Trophoblast cell (in vitro differentiated cells and primary cell): ENCODE measurements at regions not wholly inside any gene's neighbourhood (a gene's known extent, or its start where the extent isn't known, plus 50 kb on each side); places are given as distances from the start of the nearest gene placed in this dataset.

ENCODE experiments used
- DNase-seq, 2 donors: peaks; one replicate each; pipeline ENCODE4 v3.0.0-alpha.2; 2016
- H2AFZ ChIP-seq: 2 replicates; pipeline ENCODE4 v1.6.1; 2013; ENCODE audit warnings: low read length, moderate library complexity, mild to moderate bottlenecking; ENCODE audit not compliant: insufficient read depth, poor library complexity
- H2AK5ac ChIP-seq: 2 replicates; pipeline ENCODE4 v1.6.1; 2013; ENCODE audit warnings: mild to moderate bottlenecking, low read length
- H2BK120ac ChIP-seq: 2 replicates; pipeline ENCODE4 v1.6.1; 2013; ENCODE audit warnings: low read length, mild to moderate bottlenecking, moderate library complexity; ENCODE audit not compliant: insufficient read depth, poor library complexity
- H2BK12ac ChIP-seq: 2 replicates; pipeline ENCODE4 v1.6.1; 2013; ENCODE audit warnings: mild to moderate bottlenecking, low read length, moderate library complexity
- H2BK5ac ChIP-seq: 2 replicates; pipeline ENCODE4 v1.6.1; 2013; ENCODE audit warnings: low read length, low read depth, moderate library complexity, mild to moderate bottlenecking; ENCODE audit not compliant: poor library complexity
- H3K14ac ChIP-seq: 2 replicates; pipeline ENCODE4 v1.6.1; 2013; ENCODE audit warnings: mild to moderate bottlenecking, low read length
- H3K18ac ChIP-seq: 2 replicates; pipeline ENCODE4 v1.6.1; 2013; ENCODE audit warnings: mild to moderate bottlenecking, low read length
- H3K23ac ChIP-seq: 2 replicates; pipeline ENCODE4 v1.6.1; 2013; ENCODE audit warnings: low read length
- H3K27ac ChIP-seq: 2 replicates; pipeline ENCODE4 v1.5.1; 2013; ENCODE audit warnings: low read depth, mild to moderate bottlenecking, inconsistent platforms, low read length, moderate library complexity
- H3K27me3 ChIP-seq: 2 replicates; pipeline ENCODE4 v1.6.1; 2013; ENCODE audit warnings: inconsistent platforms, mild to moderate bottlenecking, low read length, moderate library complexity; ENCODE audit not compliant: insufficient read depth
- H3K36me3 ChIP-seq, 2 experiments: 1 replicate in 1 of 2; 2 replicates in 1 of 2; pipeline ENCODE4 v1.6.1; 2013; ENCODE audit warnings: low read length in 2 of 2, mild to moderate bottlenecking in 2 of 2, moderate library complexity in 1 of 2; ENCODE audit not compliant: insufficient read depth in 2 of 2, control insufficient read depth in 1 of 2
- H3K4ac ChIP-seq: 2 replicates; pipeline ENCODE4 v1.6.1; 2013; ENCODE audit warnings: low read depth, mild to moderate bottlenecking, low read length, moderate library complexity
- H3K4me1 ChIP-seq, 2 experiments: 1 replicate in 1 of 2; 2 replicates in 1 of 2; pipeline ENCODE4 v1.6.1; 2013; ENCODE audit warnings: low read length in 2 of 2, mild to moderate bottlenecking in 2 of 2, moderate library complexity in 1 of 2; ENCODE audit not compliant: insufficient read depth in 2 of 2, control insufficient read depth in 1 of 2
- H3K4me2 ChIP-seq: 2 replicates; pipeline ENCODE4 v1.6.1; 2013; ENCODE audit warnings: inconsistent platforms, mild to moderate bottlenecking, low read length, moderate library complexity
- H3K4me3 ChIP-seq: 2 replicates; pipeline ENCODE4 v1.5.1; 2013; ENCODE audit warnings: mild to moderate bottlenecking, low read depth, low read length, inconsistent platforms
- H3K79me1 ChIP-seq: one replicate; pipeline ENCODE4 v1.6.1; 2013; ENCODE audit warnings: low read length
- H3K79me2 ChIP-seq: 2 replicates; pipeline ENCODE4 v1.6.1; 2013; ENCODE audit warnings: low read length, mild to moderate bottlenecking; ENCODE audit not compliant: control insufficient read depth, insufficient read depth, poor library complexity
- H3K9ac ChIP-seq: 2 replicates; pipeline ENCODE4 v1.6.1; 2013; ENCODE audit warnings: mild to moderate bottlenecking, low read length
- H3K9me3 ChIP-seq: 2 replicates; pipeline ENCODE4 v1.6.1; 2013; ENCODE audit warnings: low read depth, mild to moderate bottlenecking, control low read depth, inconsistent platforms, low read length; ENCODE audit not compliant: insufficient read depth
- H4K12ac ChIP-seq: 2 replicates; pipeline ENCODE4 v1.6.1; 2013; ENCODE audit warnings: low read depth, mild to moderate bottlenecking, low read length, moderate library complexity
- H4K8ac ChIP-seq: 2 replicates; pipeline ENCODE4 v1.6.1; 2013; ENCODE audit warnings: low read depth, mild to moderate bottlenecking, low read length, moderate library complexity
- H4K91ac ChIP-seq: one replicate; pipeline ENCODE4 v1.6.1; 2013; ENCODE audit warnings: low read depth, mild to moderate bottlenecking, low read length, moderate library complexity
- WGBS: extraction: QIAGEN DNeasy Blood & Tissue Kit; methylation state at CpG from one replicate; pipeline ENCODE4 v1.1.7; 2013; ENCODE audit warnings: missing lambda C conversion rate; ENCODE audit not compliant: insufficient read length, insufficient coverage; ENCODE audit errors: extremely low coverage; 5-methylcytosine and 5-hydroxymethylcytosine counted together

- no peak overlapping the region for H3K18ac ChIP-seq
- no peak overlapping the region for H3K4me2 ChIP-seq
- H3K9me3 ChIP-seq, result no peaks in the 10 kb centered on the region
- H3K79me2 ChIP-seq, result no peaks in the 10 kb centered on the region
- no peak overlapping the region for H4K8ac ChIP-seq
- H4K12ac ChIP-seq, result no peak overlapping the region
- no peak overlapping the region for H3K23ac ChIP-seq
- no peaks in the 10 kb centered on the region for H3K27me3 ChIP-seq
- no peak overlapping the region for H3K14ac ChIP-seq
- no peak overlapping the region for H3K4ac ChIP-seq
- H3K27ac ChIP-seq, result no peak overlapping the region
- H2AK5ac ChIP-seq, result no peak overlapping the region
- no peaks in the 10 kb centered on the region for H3K36me3 ChIP-seq
- H4K91ac ChIP-seq, result no peak overlapping the region
- H2AFZ ChIP-seq, result no peak overlapping the region
- WGBS, result no CpG with 5 or more reads among the region's 7 CpGs
- H3K79me1 ChIP-seq, result no peaks in the 10 kb centered on the region
- no peak overlapping the region for H3K4me3 ChIP-seq
- no peak overlapping the region for H2BK5ac ChIP-seq
- DNase-seq, result no peak
- H3K9ac ChIP-seq, result no peak overlapping the region
- H3K4me1 ChIP-seq, result no peaks in the 10 kb centered on the region
- no peak overlapping the region for H2BK120ac ChIP-seq
- no peak overlapping the region for H2BK12ac ChIP-seq
Measured at GRCh38 chr22:26732284-26732683, 74.9 kb downstream of the MIAT start.

DNA sequence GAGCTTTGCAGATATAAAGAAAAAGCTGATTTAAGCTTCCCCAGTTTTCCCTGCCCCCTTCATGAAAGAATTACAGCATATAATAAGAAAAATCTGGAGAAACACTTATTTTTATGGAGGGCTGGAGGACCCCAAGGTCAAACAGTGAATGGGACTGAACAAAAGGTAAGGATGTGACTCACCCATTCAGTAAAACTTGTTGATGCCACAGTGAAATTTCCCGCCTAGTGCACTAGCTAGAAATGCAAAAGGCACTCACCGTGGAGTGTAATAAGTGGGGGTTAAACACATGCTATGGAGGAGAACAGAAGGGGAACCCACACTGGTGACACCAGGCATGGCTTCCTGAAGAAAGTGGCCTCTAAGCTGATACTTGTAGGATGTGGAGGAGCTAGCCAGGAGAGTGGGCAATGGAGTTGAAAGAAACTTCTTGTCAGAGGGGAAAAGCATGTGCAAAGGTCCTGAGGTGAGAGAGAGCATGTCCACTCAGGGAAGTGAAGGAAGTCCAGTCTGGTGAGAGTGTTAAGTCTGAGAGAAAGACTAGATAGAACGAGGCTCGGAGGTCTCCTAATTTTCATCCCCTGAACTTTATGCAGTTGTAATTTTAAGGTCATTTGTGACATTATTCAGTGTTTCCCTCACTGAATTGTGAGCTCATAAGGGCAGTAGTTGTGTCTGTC, 77.1 kb downstream of the MIAT start:
- H2BK12ac ChIP-seq, result no peak overlapping the region
- no peak overlapping the region for H2BK5ac ChIP-seq
- H3K27ac ChIP-seq, result no peak overlapping the region
- H4K12ac ChIP-seq, result no peak overlapping the region
- H2AFZ ChIP-seq, result no peak overlapping the region
- H3K27me3 ChIP-seq, result no peaks in the 10 kb centered on the region
- H3K18ac ChIP-seq, result no peak overlapping the region
- no peak overlapping the region for H2BK120ac ChIP-seq
- H3K79me2 ChIP-seq, result no peaks in the 10 kb centered on the region
- H3K4me1 ChIP-seq, result no peaks in the 10 kb centered on the region
- no peaks in the 10 kb centered on the region for H3K9me3 ChIP-seq
- H3K14ac ChIP-seq, result no peak overlapping the region
- no peak overlapping the region for H3K23ac ChIP-seq
- H3K4me3 ChIP-seq, result no peak overlapping the region
- H3K36me3 ChIP-seq, result no peaks in the 10 kb centered on the region
- no CpG with 5 or more reads among the region's 4 CpGs for WGBS
- H3K4ac ChIP-seq, result no peak overlapping the region
- H3K9ac ChIP-seq, result no peak overlapping the region
- DNase-seq, result no peak
- H3K4me2 ChIP-seq, result no peak overlapping the region
- no peak overlapping the region for H4K91ac ChIP-seq
- H2AK5ac ChIP-seq, result no peak overlapping the region
- H3K79me1 ChIP-seq, result no peaks in the 10 kb centered on the region
- H4K8ac ChIP-seq, result no peak overlapping the region

DNA sequence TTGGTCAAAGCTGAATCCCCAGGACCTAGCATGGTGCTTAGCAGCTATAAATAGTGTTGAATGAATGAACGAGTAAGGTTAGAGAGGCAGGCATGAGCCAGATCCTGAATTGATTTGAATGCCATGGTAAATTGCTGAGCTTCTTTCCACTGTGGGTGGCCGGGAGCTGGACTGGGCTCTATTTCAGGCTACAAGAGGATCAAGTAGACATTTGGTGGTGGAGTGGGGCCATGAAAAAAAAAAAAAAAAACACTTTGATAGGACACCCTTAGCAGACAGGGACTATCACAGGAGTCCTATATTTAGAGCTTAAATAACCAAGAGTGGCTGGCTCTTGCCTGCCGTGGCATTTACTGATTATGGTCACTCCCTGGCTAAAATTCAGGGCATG, 77.6 kb downstream of the MIAT start:
- Histone ChIP-seq H2AFZ (no peak overlapping the region), H3K27ac (no peak overlapping the region), H3K79me2 (no peaks in the 10 kb centered on the region), H4K12ac (no peak overlapping the region), H2AK5ac (no peak overlapping the region), H2BK12ac (no peak overlapping the region), H3K4me1 (no peaks in the 10 kb centered on the region), H3K23ac (no peak overlapping the region), H3K9me3 (no peaks in the 10 kb centered on the region), H3K4me2 (no peak overlapping the region), H3K14ac (no peak overlapping the region), H3K9ac (no peak overlapping the region), H4K91ac (no peak overlapping the region), H4K8ac (no peak overlapping the region), H3K4me3 (no peak overlapping the region), H3K4ac (no peak overlapping the region), H2BK5ac (no peak overlapping the region), H3K18ac (no peak overlapping the region), H3K79me1 (no peaks in the 10 kb centered on the region), H3K36me3 (no peaks in the 10 kb centered on the region), H2BK120ac (no peak overlapping the region), H3K27me3 (no peaks in the 10 kb centered on the region)
- WGBS, result no CpG with 5 or more reads among the region's 3 CpGs
- no peak for DNase-seq

GRCh38 chr22:26737262-26737661, 79.9 kb downstream of the MIAT start:
- Histone ChIP-seq H3K14ac (no peak overlapping the region), H3K4me1 (no peaks in the 10 kb centered on the region), H3K4me2 (no peak overlapping the region), H4K91ac (no peak overlapping the region), H2BK120ac (no peak overlapping the region), H3K79me1 (no peaks in the 10 kb centered on the region), H3K4ac (no peak overlapping the region), H3K27me3 (no peaks in the 10 kb centered on the region), H4K8ac (no peak overlapping the region), H2AK5ac (no peak overlapping the region), H3K18ac (no peak overlapping the region), H3K9me3 (no peaks in the 10 kb centered on the region), H3K36me3 (no peaks in the 10 kb centered on the region), H2AFZ (no peak overlapping the region), H2BK12ac (no peak overlapping the region), H4K12ac (no peak overlapping the region), H3K27ac (no peak overlapping the region), H3K79me2 (no peaks in the 10 kb centered on the region), H3K4me3 (no peak overlapping the region), H3K9ac (no peak overlapping the region), H2BK5ac (no peak overlapping the region), H3K23ac (no peak overlapping the region)
- DNase-seq, result no peak
- WGBS, result no CpG with 5 or more reads among the region's 1 CpG
